GM20000 (cell line): ENCODE measurements at regions not wholly inside any gene's neighbourhood (a gene's known extent, or its start where the extent isn't known, plus 50 kb on each side); places are given as distances from the start of the nearest gene placed in this dataset.

Experiments
- DNase-seq: peaks from one replicate; pipeline ENCODE4 v3.0.0; 2012; ENCODE audit warnings: low spot score
- TF ChIP-seq, protein P1 (sequence below): IDR thresholded peaks from 2 replicates; pipeline ENCODE4 v1.5.1; 2012; ENCODE audit warnings: mild to moderate bottlenecking, control low read depth; ENCODE audit errors: extremely low read depth, missing control alignments

DNA sequence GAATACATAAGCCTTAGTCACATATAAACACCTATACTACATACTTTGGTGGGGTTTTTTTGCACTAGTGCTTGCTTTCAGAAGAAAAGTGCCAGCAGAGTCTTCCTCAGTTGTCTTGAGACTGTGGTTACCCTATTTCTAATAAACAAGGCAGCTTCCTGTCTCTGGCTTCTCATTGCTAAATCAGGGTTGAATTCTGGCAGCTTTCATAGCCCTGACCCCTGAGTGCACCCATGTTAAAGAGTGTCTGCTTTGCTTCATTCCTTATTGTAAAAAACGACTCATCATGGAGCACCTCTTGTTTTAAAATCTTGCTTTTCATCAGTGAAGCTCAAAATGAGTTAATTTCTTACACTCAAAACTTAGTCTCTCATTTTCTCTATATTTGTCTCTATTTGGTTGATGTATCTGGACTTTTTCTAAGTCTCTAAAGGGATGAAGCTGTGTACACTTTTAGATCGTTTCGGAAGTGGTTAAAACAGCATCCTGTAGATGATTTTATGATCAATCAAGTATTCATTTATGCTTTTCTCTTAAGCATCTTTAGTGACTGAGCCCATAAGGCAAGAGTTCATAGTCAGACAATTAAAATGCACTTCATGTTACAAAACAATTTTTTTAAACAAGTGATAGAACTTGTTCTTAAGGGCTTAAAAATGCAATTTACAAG is 72.1 kb downstream of the KLF12 start:
- DNase-seq, result peak; percentile 19
- TF ChIP-seq, protein P1, sequence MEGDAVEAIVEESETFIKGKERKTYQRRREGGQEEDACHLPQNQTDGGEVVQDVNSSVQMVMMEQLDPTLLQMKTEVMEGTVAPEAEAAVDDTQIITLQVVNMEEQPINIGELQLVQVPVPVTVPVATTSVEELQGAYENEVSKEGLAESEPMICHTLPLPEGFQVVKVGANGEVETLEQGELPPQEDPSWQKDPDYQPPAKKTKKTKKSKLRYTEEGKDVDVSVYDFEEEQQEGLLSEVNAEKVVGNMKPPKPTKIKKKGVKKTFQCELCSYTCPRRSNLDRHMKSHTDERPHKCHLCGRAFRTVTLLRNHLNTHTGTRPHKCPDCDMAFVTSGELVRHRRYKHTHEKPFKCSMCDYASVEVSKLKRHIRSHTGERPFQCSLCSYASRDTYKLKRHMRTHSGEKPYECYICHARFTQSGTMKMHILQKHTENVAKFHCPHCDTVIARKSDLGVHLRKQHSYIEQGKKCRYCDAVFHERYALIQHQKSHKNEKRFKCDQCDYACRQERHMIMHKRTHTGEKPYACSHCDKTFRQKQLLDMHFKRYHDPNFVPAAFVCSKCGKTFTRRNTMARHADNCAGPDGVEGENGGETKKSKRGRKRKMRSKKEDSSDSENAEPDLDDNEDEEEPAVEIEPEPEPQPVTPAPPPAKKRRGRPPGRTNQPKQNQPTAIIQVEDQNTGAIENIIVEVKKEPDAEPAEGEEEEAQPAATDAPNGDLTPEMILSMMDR, result no peak

- TF ChIP-seq, protein P1, result no peak
- DNase-seq, result no peak
Observed at GRCh38 chr13:74056801-74057542, 77.2 kb downstream of the KLF12 start.

DNA sequence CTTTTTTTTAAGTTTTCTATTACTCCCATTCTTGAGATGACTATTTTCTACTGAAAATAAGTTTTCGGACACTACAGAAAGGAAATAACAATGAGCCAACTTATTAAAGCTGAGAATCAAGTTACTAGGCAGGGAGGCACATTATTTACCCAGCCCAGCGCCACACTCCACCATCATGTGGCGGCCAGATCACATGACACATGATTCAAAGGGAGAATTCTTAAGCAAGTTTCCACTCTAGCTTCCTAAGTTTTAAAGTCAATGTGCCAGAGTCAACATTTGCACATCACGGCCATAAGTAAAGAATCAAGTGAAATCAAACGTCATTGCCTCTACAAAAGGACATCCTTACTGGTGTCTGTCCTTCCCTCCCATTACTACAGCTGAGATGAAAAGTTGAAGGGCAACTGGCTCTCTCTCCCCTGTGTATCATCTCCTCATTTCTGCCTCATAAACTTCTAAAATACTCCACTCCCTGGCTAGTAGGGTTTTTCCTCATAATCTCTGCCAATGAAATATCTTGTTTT is 81.7 kb downstream of the KLF12 start:
- TF ChIP-seq, protein P1, result no peak
- no peak for DNase-seq

- TF ChIP-seq, protein P1, result no peak
- DNase-seq, result no peak
Observed at GRCh38 chr13:74048756-74049155, 85.4 kb downstream of the KLF12 start.

- TF ChIP-seq, protein P1, result no peak
- DNase-seq, result no peak
Observed at GRCh38 chr13:74047931-74048600, 86.1 kb downstream of the KLF12 start.

DNA sequence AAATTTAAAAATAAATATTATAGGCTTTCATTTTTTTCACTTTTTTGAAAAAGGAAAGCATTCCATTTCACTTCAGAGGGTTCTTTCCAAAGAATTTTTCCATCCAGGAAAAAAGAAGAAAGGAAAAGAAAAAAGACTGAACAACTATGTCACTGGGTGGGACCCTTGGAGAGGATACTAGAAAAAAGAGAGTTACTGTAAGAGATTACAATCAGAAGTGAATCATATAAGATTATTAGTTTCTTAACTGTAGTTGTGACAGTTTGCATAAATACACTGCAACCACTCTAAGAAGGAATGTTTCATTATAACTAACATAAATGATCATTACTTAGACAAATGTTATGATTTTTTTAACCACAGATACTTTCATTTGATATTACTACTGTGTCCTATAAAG is 87.8 kb downstream of the KLF12 start:
- TF ChIP-seq, protein P1, result no peak
- DNase-seq, result no peak

DNA sequence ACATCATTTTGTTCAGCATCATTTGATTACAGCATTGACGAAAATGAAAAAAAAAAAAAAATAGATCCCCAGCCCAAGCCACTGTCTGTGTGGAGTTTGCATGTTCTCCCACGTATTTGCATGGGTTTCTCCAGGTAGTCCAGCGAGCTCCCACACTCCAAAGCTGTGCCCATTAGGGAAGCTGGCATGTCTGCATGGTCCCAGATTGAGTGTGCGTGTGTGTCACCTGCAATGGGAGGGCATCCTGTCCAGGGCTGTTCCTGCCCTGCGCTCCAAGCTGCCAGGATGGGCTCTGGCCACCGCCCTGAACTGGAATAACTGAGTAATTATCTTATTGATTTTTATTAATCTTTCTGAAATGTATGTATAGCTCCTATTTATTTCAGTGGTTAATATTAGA is 88.6 kb downstream of the KLF12 start:
- DNase-seq, result no peak
- TF ChIP-seq, protein P1, result no peak
